ENCODE measurements at regions not wholly inside any gene's neighbourhood (a gene's known extent, or its start where the extent isn't known, plus 50 kb on each side); places are given as distances from the start of the nearest gene placed in this dataset.

- TF ChIP-seq EP300 (IDR thresholded peaks at IDR 0.05; ENCODE audit: borderline replicate concordance): no peak
- no peak for TF ChIP-seq MAX (IDR thresholded peaks at IDR 0.05)
- no peak for TF ChIP-seq REST (IDR thresholded peaks at IDR 0.05; ENCODE audit: low read depth)
- no peak for TF ChIP-seq TAF1 (IDR thresholded peaks at IDR 0.05; ENCODE audit: low read depth)
- no peak for TF ChIP-seq USF1 (IDR thresholded peaks at IDR 0.05)
- TF ChIP-seq RAD21 (IDR thresholded peaks at IDR 0.05; ENCODE audit: low read depth): no peak
- TF ChIP-seq CEBPB (IDR thresholded peaks at IDR 0.05): no peak
- TF ChIP-seq CREB1 (IDR thresholded peaks at IDR 0.05; ENCODE audit: low read depth): no peak
- TF ChIP-seq NFIC (IDR thresholded peaks at IDR 0.05): no peak
Observed at GRCh38 chr2:8246137-8246536, 435.7 kb upstream of the ID2 start.
